ENCODE measurements at regions not wholly inside any gene's neighbourhood (a gene's known extent, or its start where the extent isn't known, plus 50 kb on each side); places are given as distances from the start of the nearest gene placed in this dataset.

GRCh38 chr18:41577529-41577928 is 377.5 kb upstream of the PIK3C3 start:
- TF ChIP-seq CTCF (IDR thresholded peaks at IDR 0.05; ENCODE audit: low read depth, low read length, missing input control) (no peak), MAX (IDR thresholded peaks at IDR 0.05) (no peak), RXRA (IDR thresholded peaks at IDR 0.05) (no peak), YY1 (IDR thresholded peaks at IDR 0.05) (no peak), GABPA (IDR thresholded peaks at IDR 0.05 in 1 of 2, conservative IDR thresholded peaks at IDR 0.05 in 1 of 2) (no peak), ATF3 (IDR thresholded peaks at IDR 0.05) (no peak), FOXA1 (IDR thresholded peaks at IDR 0.05) (no peak), NR2F2 (IDR thresholded peaks at IDR 0.05) (no peak), RAD21 (IDR thresholded peaks at IDR 0.05) (no peak), EGR1 (IDR thresholded peaks at IDR 0.05; ENCODE audit: low read depth in 2 of 2) (no peak), SP1 (IDR thresholded peaks at IDR 0.05) (no peak)

Data from liver (tissue), 3 donors.